NT2/D1 (cell line): ENCODE measurements at regions not wholly inside any gene's neighbourhood (a gene's known extent, or its start where the extent isn't known, plus 50 kb on each side); places are given as distances from the start of the nearest gene placed in this dataset.

Source experiments
- SUZ12 ChIP-seq: IDR thresholded peaks from 2 replicates; pipeline ENCODE4 v1.6.1; 2011; ENCODE audit not compliant: insufficient read length, insufficient read depth; ENCODE audit errors: extremely low read depth
- YY1 ChIP-seq: IDR thresholded peaks from 2 replicates; pipeline ENCODE4 v1.6.1; 2011; ENCODE audit not compliant: insufficient read length, insufficient read depth

DNA sequence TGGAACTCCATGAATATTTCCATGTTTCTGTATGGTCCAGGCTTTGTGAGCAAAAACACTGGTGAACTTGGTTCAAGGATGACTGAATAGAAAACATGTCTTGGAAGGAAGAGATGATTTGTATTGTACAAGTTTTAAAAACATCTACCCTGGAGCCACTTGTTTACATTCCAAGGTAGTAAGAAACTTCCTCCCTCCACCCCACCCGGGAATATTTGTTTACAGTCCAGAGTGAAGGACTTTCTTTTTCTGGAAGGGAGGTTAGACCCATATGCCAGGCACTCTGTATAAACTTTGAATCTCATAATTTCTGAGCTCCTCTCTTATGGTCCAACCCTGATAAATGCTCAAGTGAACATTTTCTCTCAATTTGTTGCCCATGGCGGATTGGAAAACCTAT lies 323.3 kb upstream of the LYPLAL1 start:
- no peak for TF ChIP-seq SUZ12
- TF ChIP-seq YY1 = no peak
